ENCODE measurements at regions not wholly inside any gene's neighbourhood (a gene's known extent, or its start where the extent isn't known, plus 50 kb on each side); places are given as distances from the start of the nearest gene placed in this dataset.

- Histone ChIP-seq H3K9me2 (ENCODE audit: insufficient read depth, low read length) (no peaks in the 10 kb centered on the region), H3K27me3 (ENCODE audit: insufficient read depth, low read depth, low read length) (no peaks in the 10 kb centered on the region), H4K20me1 (ENCODE audit: insufficient read depth) (no peaks in the 10 kb centered on the region), H3K27ac (ENCODE audit: low read length) (no peak overlapping the region), H3K79me2 (replicated peaks; ENCODE audit: insufficient read depth, low read length) (no peaks in the 10 kb centered on the region), H3K4me2 (ENCODE audit: low read length) (no peak overlapping the region), H3K4me3 (ENCODE audit: low read length) (no peak overlapping the region), H2AFZ (ENCODE audit: low read depth, low read length) (no peak overlapping the region), H3K9me3 (ENCODE audit: low read length) (no peaks in the 10 kb centered on the region), H3K36me3 (ENCODE audit: insufficient read depth, low read length) (no peaks in the 10 kb centered on the region), H3K9ac (ENCODE audit: low read length) (no peak overlapping the region), H3F3A (ENCODE audit: insufficient read depth, low read length, poor library complexity, severe bottlenecking) (no peaks in the 10 kb centered on the region)
- no peak for TF ChIP-seq EZH2 (IDR thresholded peaks at IDR 0.05; ENCODE audit: borderline replicate concordance, insufficient read depth, low read length, poor library complexity, severe bottlenecking)
Observed at GRCh38 chr4:110417136-110417535, 58.8 kb upstream of the ENPEP start.

DNA sequence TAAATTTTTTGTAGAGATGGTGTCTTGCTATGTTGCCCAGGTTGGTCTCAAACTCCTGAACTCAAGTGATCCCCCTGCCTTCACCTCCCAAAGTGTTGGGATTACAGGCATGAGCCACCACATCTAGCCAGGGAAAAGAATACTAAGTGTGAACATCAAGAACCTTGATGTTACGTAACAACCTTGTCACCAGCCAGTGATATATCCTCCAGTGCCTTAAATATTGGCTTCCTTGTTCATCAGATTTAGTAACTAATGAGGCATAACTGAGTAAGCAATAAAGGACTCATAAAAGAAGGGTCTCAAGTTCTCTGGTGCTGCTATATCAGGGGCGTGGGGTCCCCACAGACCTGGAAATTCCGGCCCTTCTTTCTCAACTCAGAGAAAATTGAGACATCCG lies 60.5 kb upstream of the ENPEP start:
- no peaks in the 10 kb centered on the region for H3K9me3 ChIP-seq (ENCODE audit: low read length)
- TF ChIP-seq RAD21 (conservative IDR thresholded peaks at IDR 0.05) (no peak), REST (IDR thresholded peaks at IDR 0.05; ENCODE audit: borderline replicate concordance) (no peak), MXI1 (conservative IDR thresholded peaks at IDR 0.05; ENCODE audit: poor library complexity, severe bottlenecking) (no peak), SMC3 (conservative IDR thresholded peaks at IDR 0.05; ENCODE audit: poor library complexity) (no peak), POLR2AphosphoS5 (IDR thresholded peaks at IDR 0.05) (no peak)
- no peak overlapping the region for H2AFZ ChIP-seq (ENCODE audit: low read depth, low read length)
- H3F3A ChIP-seq (ENCODE audit: insufficient read depth, low read length, poor library complexity, severe bottlenecking), result no peaks in the 10 kb centered on the region
- no peaks in the 10 kb centered on the region for H3K36me3 ChIP-seq (ENCODE audit: insufficient read depth, low read length)
- no peak overlapping the region for H3K4me3 ChIP-seq (ENCODE audit: low read length)
- H3K27me3 ChIP-seq (ENCODE audit: insufficient read depth, low read depth, low read length), result no peaks in the 10 kb centered on the region
- no peak overlapping the region for H3K27ac ChIP-seq (ENCODE audit: low read length)
- no peaks in the 10 kb centered on the region for H3K79me2 ChIP-seq (replicated peaks; ENCODE audit: insufficient read depth, low read length)
- H3K9ac ChIP-seq (ENCODE audit: low read length), result no peak overlapping the region
- H4K20me1 ChIP-seq (ENCODE audit: insufficient read depth), result no peaks in the 10 kb centered on the region
- no peaks in the 10 kb centered on the region for H3K9me2 ChIP-seq (ENCODE audit: insufficient read depth, low read length)
- H3K4me2 ChIP-seq (ENCODE audit: low read length), result no peak overlapping the region

DNA sequence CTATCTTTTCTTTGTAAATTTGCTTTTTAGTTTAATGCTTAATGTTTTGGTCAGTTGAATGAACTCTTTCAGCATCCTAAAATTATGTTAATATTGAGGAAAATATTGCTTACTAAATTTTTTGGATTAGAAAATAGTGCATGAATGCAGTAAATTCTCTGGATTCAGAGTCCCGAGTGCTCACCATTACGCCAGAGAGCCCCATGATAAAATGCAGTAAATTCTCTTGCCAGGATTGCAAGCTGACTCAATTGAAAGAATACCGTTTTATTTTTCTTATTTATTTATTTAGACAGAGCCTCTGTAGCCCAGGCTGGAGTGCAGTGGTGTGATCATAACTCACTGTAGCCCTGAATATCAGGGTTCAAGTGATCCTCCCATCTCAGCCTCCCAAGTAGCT lies 60.9 kb upstream of the ENPEP start:
- H3K27me3 ChIP-seq (ENCODE audit: insufficient read depth, low read depth, low read length), result no peaks in the 10 kb centered on the region
- no peak overlapping the region for H3K9ac ChIP-seq (ENCODE audit: low read length)
- no peak overlapping the region for H3K27ac ChIP-seq (ENCODE audit: low read length)
- no peaks in the 10 kb centered on the region for H3K79me2 ChIP-seq (replicated peaks; ENCODE audit: insufficient read depth, low read length)
- no peaks in the 10 kb centered on the region for H3K9me2 ChIP-seq (ENCODE audit: insufficient read depth, low read length)
- H2AFZ ChIP-seq (ENCODE audit: low read depth, low read length), result no peak overlapping the region
- H3K9me3 ChIP-seq (ENCODE audit: low read length), result no peaks in the 10 kb centered on the region
- no peak for TF ChIP-seq SMC3 (conservative IDR thresholded peaks at IDR 0.05; ENCODE audit: poor library complexity)
- H3F3A ChIP-seq (ENCODE audit: insufficient read depth, low read length, poor library complexity, severe bottlenecking), result no peaks in the 10 kb centered on the region
- no peaks in the 10 kb centered on the region for H3K36me3 ChIP-seq (ENCODE audit: insufficient read depth, low read length)
- H3K4me3 ChIP-seq (ENCODE audit: low read length), result no peak overlapping the region
- H4K20me1 ChIP-seq (ENCODE audit: insufficient read depth), result no peaks in the 10 kb centered on the region
- no peak overlapping the region for H3K4me2 ChIP-seq (ENCODE audit: low read length)

DNA sequence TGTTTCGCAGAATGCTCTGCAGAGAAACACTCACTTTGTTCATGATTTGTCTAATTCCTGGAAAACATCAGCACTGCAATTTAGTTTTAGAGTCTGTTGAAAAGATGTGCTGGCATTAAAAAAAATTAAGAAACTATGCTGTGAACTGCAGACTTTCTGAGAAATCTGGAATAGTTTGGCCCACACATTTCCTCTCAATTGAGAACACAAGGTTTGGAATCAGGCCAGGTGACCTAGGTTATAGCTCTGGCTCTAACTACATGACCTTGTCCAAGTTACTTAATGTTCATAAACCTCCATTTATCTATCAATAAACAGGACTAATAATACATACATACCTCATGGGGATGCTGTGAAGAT lies 61.4 kb upstream of the ENPEP start:
- H3K9me3 ChIP-seq (ENCODE audit: low read length), result no peaks in the 10 kb centered on the region
- TF ChIP-seq RAD21 (conservative IDR thresholded peaks at IDR 0.05) (no peak), EP300 (conservative IDR thresholded peaks at IDR 0.05; ENCODE audit: poor library complexity, severe bottlenecking) (no peak), SMC3 (conservative IDR thresholded peaks at IDR 0.05; ENCODE audit: poor library complexity) (no peak), TAF1 (IDR thresholded peaks at IDR 0.05; ENCODE audit: low read depth) (no peak), CTCF (IDR thresholded peaks at IDR 0.05; ENCODE audit: poor library complexity, severe bottlenecking) (no peak), EZH2 (IDR thresholded peaks at IDR 0.05; ENCODE audit: borderline replicate concordance, insufficient read depth, low read length, poor library complexity, severe bottlenecking) (no peak), POLR2AphosphoS5 (IDR thresholded peaks at IDR 0.05) (no peak), MXI1 (conservative IDR thresholded peaks at IDR 0.05; ENCODE audit: poor library complexity, severe bottlenecking) (no peak), REST (IDR thresholded peaks at IDR 0.05; ENCODE audit: borderline replicate concordance) (no peak)
- no peak overlapping the region for H3K4me2 ChIP-seq (ENCODE audit: low read length)
- no peak overlapping the region for H3K4me3 ChIP-seq (ENCODE audit: low read length)
- no peaks in the 10 kb centered on the region for H3K79me2 ChIP-seq (replicated peaks; ENCODE audit: insufficient read depth, low read length)
- no peaks in the 10 kb centered on the region for H3K9me2 ChIP-seq (ENCODE audit: insufficient read depth, low read length)
- no peak overlapping the region for H2AFZ ChIP-seq (ENCODE audit: low read depth, low read length)
- no peak overlapping the region for H3K27ac ChIP-seq (ENCODE audit: low read length)
- no peaks in the 10 kb centered on the region for H3K36me3 ChIP-seq (ENCODE audit: insufficient read depth, low read length)
- H3F3A ChIP-seq (ENCODE audit: insufficient read depth, low read length, poor library complexity, severe bottlenecking), result no peaks in the 10 kb centered on the region
- no peaks in the 10 kb centered on the region for H3K27me3 ChIP-seq (ENCODE audit: insufficient read depth, low read depth, low read length)
- H4K20me1 ChIP-seq (ENCODE audit: insufficient read depth), result no peaks in the 10 kb centered on the region
- H3K9ac ChIP-seq (ENCODE audit: low read length), result no peak overlapping the region

All from neural cell (in vitro differentiated cells).